GM21529 (cell line): ENCODE measurements at regions not wholly inside any gene's neighbourhood (a gene's known extent, or its start where the extent isn't known, plus 50 kb on each side); places are given as distances from the start of the nearest gene placed in this dataset.

Source experiments
- ATAC-seq: cut with Tn5 transposase; IDR thresholded peaks from one replicate; pipeline ENCODE4 v1.9.1; 2021; ENCODE audit not compliant: unreplicated experiment

GRCh38 chrX:4320436-4320947 is 607.0 kb upstream of the PRKX start:
- no peak for ATAC-seq

GRCh38 chrX:4315891-4316290 is 602.4 kb upstream of the PRKX start:
- ATAC-seq, result no peak

GRCh38 chrX:4314586-4314985 is 601.1 kb upstream of the PRKX start:
- no peak for ATAC-seq

- ATAC-seq, result no peak
Observed at GRCh38 chrX:4277122-4277521, 563.7 kb upstream of the PRKX start.

- ATAC-seq, result no peak
Observed at GRCh38 chrX:4268676-4269075, 555.2 kb upstream of the PRKX start.

DNA sequence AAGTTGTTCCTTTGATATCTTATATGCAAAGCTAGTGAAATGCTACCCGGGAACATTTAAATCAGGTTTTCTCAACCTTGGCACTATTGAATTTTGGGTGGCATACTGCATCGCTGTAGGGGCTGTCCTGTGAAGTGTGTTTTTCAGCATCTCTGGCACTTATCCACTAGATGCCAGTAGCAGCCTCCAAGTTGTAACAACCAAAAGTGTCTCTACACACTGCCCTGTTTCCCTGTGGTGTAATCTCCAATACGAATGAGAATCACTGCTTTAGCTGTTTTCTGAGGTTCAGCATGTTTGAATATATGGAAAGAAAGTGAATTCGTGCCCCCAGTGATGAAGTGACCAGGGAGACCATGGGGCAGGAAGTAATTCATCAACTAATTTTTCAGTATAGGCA is 551.6 kb upstream of the PRKX start:
- ATAC-seq, result no peak

- ATAC-seq, result no peak
Observed at GRCh38 chrX:4263030-4263803, 549.8 kb upstream of the PRKX start.

DNA sequence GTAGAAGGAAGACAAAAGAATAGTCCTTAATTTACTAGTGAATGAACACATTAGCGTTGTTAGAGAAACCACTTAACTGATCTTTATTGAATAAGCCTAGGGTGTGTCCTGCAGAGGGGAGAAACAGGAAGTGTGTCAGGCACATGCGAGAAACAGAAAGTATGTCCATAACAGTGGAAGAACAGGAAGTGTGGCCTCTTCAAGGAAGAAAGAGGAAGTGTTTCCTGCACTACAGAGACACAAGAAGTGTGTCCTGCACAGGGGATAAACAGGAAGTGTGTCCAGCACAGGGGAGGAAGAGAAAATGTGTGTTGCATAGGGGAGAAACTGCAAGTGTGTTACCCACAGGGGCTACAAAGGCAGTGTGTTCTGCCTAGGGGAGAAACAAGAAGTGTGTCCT is 539.6 kb upstream of the PRKX start:
- no peak for ATAC-seq

- no peak for ATAC-seq
Observed at GRCh38 chrX:4249401-4249800, 536.0 kb upstream of the PRKX start.

GRCh38 chrX:4243759-4244158 is 530.3 kb upstream of the PRKX start:
- no peak for ATAC-seq

DNA sequence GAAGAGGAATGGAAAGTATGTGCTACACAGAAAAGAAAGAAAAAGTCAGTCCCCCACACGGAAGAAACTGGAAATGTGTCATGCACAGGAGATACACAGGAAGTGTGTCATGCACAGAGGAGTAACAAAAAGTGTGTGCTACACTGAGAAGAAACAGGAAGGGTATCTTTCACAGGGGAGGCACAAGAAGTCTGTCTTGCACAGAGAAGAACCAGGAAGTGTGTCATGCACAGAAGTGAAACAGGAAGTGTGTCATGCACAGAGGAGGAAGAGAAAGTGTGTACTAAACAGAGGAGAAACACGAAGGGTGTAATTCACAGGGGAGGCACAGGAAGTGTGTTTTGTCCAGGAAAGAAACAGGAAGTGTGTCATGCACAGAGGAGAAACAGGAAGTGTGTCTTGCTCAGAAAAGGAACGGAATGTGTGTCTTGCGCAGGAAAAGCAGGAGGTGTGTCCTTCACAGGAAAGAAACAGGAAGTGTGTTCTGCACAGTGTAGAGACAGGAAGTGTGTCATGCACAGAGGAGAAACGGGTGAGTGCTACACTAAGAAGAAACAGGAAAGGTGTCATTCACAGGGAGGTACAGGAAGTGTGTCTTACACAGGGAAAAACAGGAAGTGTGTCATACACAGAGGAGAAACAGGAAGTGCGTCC is 527.2 kb upstream of the PRKX start:
- ATAC-seq, result peak; percentile 31

GRCh38 chrX:4239650-4240540 is 526.4 kb upstream of the PRKX start:
- ATAC-seq, result peak; percentile 56

DNA sequence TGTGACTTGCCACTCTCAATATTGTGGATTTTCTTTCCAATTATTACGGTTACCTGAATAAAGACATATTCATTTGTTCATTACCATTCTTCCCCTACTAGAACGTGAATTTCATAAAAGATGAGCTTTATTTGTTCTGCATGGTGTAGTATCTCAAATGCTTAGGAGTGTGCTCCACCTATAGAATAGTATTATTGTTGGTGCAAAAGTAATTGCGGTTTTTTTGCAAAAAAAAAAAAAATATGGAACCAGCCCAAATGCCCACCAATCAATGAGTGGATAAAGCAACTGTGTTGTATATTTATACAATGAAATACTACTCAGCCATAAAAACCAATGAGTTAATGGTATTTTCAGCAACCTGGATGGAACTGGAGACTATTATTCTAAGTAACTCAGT is 525.5 kb upstream of the PRKX start:
- ATAC-seq, result no peak

- no peak for ATAC-seq
Observed at GRCh38 chrX:4225086-4225485, 511.6 kb upstream of the PRKX start.

DNA sequence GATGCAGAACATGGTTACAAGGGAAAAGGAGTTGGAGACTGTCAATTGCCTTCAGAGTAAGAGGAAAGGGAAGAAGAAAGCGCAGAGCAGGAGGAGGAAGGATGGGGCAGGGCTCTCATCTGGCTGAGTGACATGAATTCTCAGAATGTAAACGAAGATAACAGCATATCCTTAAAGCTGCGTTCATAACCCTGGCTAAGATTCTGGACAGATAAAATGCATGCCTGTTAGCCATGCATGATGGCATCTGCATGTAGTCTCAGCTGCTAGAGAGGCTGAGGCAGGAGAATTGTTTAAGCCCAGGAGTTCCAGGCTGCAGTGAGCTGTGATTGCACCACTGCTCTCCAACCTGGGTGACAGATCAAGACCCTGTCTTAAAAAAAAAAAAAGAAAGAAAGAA is 493.5 kb upstream of the PRKX start:
- ATAC-seq, result no peak

DNA sequence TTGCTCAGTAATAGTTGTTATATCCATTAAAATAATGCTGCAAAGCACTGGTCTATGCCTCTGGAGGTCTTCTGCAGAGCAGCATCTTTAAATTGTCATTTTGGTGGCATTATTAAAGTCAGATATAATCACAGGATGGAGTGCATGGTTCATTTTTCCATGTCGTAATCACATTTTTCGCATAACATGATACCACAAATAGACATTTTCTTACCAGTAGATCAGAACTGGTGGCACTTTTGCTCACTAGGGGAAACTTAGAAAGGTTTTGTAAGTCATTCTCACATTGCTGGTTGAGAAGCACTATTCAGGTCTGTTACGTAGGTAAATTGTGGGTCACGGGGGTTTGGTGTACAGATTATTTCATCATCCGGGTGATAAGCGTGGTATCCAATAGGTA is 484.5 kb upstream of the PRKX start:
- ATAC-seq, result no peak

DNA sequence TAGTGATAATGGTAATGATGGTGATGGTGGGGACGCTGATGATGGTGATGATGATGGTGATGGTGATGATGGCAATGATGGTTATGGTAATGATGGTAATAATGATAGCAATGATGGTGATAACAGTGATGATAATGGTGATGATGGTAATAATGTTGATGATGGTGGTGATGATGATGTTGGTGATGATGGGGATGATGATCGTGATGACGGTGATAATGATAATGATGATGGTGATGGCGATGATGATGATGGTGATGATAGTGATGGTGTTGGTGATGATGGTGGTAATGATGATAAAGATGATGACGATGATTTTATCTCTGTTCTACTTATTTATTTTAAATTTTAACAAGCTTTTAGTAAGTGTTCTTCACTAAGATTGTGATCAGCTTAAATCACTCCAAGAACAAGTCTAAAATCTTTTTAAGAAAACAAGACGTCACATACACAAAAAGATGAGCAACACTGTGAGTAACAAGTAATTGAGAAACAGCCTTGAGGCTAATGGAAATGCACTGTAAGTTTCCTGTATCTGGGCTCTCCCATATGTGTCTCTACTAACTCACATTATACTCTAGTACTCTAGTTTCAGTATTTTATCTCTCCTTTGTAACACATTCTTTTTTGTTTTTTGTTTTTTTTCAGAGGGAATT is 480.2 kb upstream of the PRKX start:
- no peak for ATAC-seq

GRCh38 chrX:4186331-4186730 is 472.9 kb upstream of the PRKX start:
- ATAC-seq, result no peak

- no peak for ATAC-seq
Observed at GRCh38 chrX:4185086-4185485, 471.6 kb upstream of the PRKX start.

GRCh38 chrX:4182408-4182806 is 469.0 kb upstream of the PRKX start:
- no peak for ATAC-seq

- no peak for ATAC-seq
Observed at GRCh38 chrX:4181782-4182407, 468.4 kb upstream of the PRKX start.
